Osteoblast (primary cell): ENCODE measurements at regions not wholly inside any gene's neighbourhood (a gene's known extent, or its start where the extent isn't known, plus 50 kb on each side); places are given as distances from the start of the nearest gene placed in this dataset.

Experiments
- DNase-seq: peaks from one replicate; pipeline ENCODE4 v3.0.0; 2011; ENCODE audit warnings: low spot score, mixed read lengths; ENCODE audit not compliant: insufficient read length; ENCODE audit errors: missing footprints
- H2AFZ ChIP-seq: 2 replicates; pipeline ENCODE4 v1.6.0; 2011; ENCODE audit warnings: mild to moderate bottlenecking, low read length
- H3K27ac ChIP-seq: 2 replicates; pipeline ENCODE4 v1.5.1; 2011; ENCODE audit warnings: mild to moderate bottlenecking, low read depth, low read length, moderate library complexity
- H3K27me3 ChIP-seq: 2 replicates; pipeline ENCODE4 v1.6.0; 2012; ENCODE audit warnings: mild to moderate bottlenecking, control low read depth, inconsistent platforms, low read length, moderate library complexity; ENCODE audit not compliant: insufficient read depth
- H3K36me3 ChIP-seq: 2 replicates; pipeline ENCODE4 v1.5.1; 2011; ENCODE audit warnings: mild to moderate bottlenecking, low read length, control low read depth, moderate library complexity; ENCODE audit not compliant: insufficient read depth
- H3K4me1 ChIP-seq: 2 replicates; pipeline ENCODE4 v1.5.1; 2011; ENCODE audit warnings: mild to moderate bottlenecking, low read length, control low read depth, moderate library complexity; ENCODE audit not compliant: insufficient read depth
- H3K4me2 ChIP-seq: 2 replicates; pipeline ENCODE4 v1.6.0; 2011; ENCODE audit warnings: mild to moderate bottlenecking, low read length; ENCODE audit not compliant: insufficient read depth
- H3K4me3 ChIP-seq: fragments of 200-600 bp; sonication (generic); 3 replicates; pipeline ENCODE4 v1.5.1; 2012; ENCODE audit warnings: mild to moderate bottlenecking, low read length, inconsistent platforms; ENCODE audit not compliant: insufficient read depth
- H3K79me2 ChIP-seq: 2 replicates; pipeline ENCODE4 v1.6.0; 2012; ENCODE audit warnings: mild to moderate bottlenecking, low read length, control low read depth, inconsistent platforms; ENCODE audit not compliant: insufficient read depth
- H3K9me3 ChIP-seq: 2 replicates; pipeline ENCODE4 v1.5.1; 2011; ENCODE audit warnings: low read depth, low read length, control low read depth
- H4K20me1 ChIP-seq: 2 replicates; pipeline ENCODE4 v1.6.0; 2012; ENCODE audit warnings: mild to moderate bottlenecking, low read length, control low read depth; ENCODE audit not compliant: insufficient read depth
- TF ChIP-seq, protein P1 (sequence below): IDR thresholded peaks from 2 replicates; pipeline ENCODE4 v1.5.1; 2011; ENCODE audit warnings: mild to moderate bottlenecking, low read depth, low read length, moderate library complexity; ENCODE audit errors: extremely low read depth

DNA sequence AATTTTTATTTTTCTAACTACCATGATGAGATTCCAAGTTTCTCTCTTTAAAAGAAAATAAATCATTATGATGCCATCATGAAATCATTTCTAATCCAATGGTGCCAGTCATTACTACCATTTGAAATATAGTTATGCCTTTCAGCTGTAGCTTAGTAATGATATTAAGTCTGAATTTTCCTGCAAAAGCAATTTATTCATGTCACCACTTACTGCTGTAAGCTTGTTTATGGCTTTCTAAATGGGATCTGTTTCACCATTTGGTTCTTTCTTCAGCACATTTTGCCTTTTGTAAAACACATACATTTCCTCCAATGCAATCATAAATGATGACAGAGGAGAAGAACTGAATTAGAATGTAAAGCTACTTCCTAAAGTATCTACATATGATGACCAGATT, 130.5 kb downstream of the SEM1 start:
- Histone ChIP-seq H3K9me3 (no peaks in the 10 kb centered on the region), H3K4me3 (no peak overlapping the region), H3K4me1 (no peaks in the 10 kb centered on the region), H3K27ac (no peak overlapping the region), H3K79me2 (no peaks in the 10 kb centered on the region), H3K36me3 (no peaks in the 10 kb centered on the region), H3K27me3 (no peaks in the 10 kb centered on the region), H4K20me1 (no peaks in the 10 kb centered on the region), H2AFZ (no peak overlapping the region), H3K4me2 (no peak overlapping the region)
- TF ChIP-seq, protein P1, sequence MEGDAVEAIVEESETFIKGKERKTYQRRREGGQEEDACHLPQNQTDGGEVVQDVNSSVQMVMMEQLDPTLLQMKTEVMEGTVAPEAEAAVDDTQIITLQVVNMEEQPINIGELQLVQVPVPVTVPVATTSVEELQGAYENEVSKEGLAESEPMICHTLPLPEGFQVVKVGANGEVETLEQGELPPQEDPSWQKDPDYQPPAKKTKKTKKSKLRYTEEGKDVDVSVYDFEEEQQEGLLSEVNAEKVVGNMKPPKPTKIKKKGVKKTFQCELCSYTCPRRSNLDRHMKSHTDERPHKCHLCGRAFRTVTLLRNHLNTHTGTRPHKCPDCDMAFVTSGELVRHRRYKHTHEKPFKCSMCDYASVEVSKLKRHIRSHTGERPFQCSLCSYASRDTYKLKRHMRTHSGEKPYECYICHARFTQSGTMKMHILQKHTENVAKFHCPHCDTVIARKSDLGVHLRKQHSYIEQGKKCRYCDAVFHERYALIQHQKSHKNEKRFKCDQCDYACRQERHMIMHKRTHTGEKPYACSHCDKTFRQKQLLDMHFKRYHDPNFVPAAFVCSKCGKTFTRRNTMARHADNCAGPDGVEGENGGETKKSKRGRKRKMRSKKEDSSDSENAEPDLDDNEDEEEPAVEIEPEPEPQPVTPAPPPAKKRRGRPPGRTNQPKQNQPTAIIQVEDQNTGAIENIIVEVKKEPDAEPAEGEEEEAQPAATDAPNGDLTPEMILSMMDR, result no peak
- DNase-seq, result no peak

DNA sequence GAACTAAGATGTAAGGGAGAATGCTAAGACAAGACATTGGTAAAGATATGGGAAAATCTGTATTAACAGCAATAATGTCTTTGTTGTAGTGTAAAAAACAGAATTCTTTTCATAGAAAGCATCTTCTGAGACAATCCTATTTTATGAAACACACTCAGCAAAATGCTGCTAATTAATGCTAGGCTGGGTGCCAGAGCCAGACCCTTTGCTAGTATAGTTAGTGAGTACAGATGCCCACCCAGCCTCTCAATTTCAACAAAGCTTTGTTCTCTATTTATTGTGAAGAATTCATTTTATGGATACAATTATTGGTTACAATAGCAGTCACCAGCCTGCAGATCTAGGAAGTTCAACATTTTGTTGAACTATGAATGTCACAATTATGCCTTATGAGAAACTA, 131.0 kb downstream of the SEM1 start:
- H3K4me2 ChIP-seq, result no peak overlapping the region
- H3K79me2 ChIP-seq, result no peaks in the 10 kb centered on the region
- no peaks in the 10 kb centered on the region for H3K27me3 ChIP-seq
- TF ChIP-seq, protein P1, result no peak
- no peaks in the 10 kb centered on the region for H3K36me3 ChIP-seq
- H3K9me3 ChIP-seq, result no peaks in the 10 kb centered on the region
- H4K20me1 ChIP-seq, result no peaks in the 10 kb centered on the region
- no peak overlapping the region for H2AFZ ChIP-seq
- no peak overlapping the region for H3K27ac ChIP-seq
- peak; percentile 31 for DNase-seq
- H3K4me3 ChIP-seq, result no peak overlapping the region
- H3K4me1 ChIP-seq, result no peaks in the 10 kb centered on the region

DNA sequence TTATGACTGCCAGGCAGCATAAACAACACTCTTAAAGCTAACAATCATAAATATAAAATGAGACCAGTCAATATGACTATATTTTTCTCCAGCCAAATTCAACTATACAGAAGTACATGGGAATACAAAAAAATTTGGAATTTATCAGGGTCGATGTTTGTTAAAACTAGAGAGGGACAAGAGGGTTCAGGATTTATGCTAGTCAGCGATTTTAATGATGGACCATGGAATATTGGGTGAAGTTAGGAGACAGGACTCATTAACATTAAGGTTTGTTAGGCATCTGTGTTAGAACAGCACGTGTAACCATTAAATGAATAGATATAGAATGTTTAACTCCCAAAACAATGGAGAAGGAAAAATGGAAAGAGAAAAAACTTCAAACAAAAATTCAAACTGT, 146.2 kb downstream of the SEM1 start:
- H3K4me3 ChIP-seq, result no peak overlapping the region
- no peaks in the 10 kb centered on the region for H3K9me3 ChIP-seq
- no peak overlapping the region for H3K27ac ChIP-seq
- no peak for DNase-seq
- H3K36me3 ChIP-seq, result no peaks in the 10 kb centered on the region
- H4K20me1 ChIP-seq, result no peaks in the 10 kb centered on the region
- no peak overlapping the region for H3K4me2 ChIP-seq
- no peaks in the 10 kb centered on the region for H3K27me3 ChIP-seq
- H2AFZ ChIP-seq, result no peak overlapping the region
- H3K79me2 ChIP-seq, result no peaks in the 10 kb centered on the region
- no peaks in the 10 kb centered on the region for H3K4me1 ChIP-seq
- TF ChIP-seq, protein P1, result no peak

DNA sequence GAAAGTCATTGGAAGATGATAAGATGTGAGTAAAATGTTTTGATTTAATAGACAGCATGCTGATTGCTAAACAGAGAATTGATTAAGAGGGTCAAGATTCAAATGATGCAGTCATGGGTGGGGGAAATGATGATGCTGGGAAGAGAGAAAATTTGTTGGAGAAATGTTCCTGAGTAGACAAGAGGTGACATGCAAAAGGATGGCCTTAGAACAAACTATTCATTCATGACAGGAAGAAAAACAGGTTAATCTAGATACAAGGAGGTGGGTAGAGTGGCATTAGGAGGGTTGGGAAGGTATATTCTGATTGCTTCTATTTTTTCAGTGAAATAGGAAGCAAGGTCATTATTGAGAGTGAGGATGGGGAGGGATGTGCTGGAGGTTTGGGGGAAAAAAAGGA, 146.7 kb downstream of the SEM1 start:
- DNase-seq, result no peak
- Histone ChIP-seq H3K9me3 (no peaks in the 10 kb centered on the region), H4K20me1 (no peaks in the 10 kb centered on the region), H2AFZ (no peak overlapping the region), H3K27ac (no peak overlapping the region), H3K79me2 (no peaks in the 10 kb centered on the region), H3K36me3 (no peaks in the 10 kb centered on the region), H3K27me3 (no peaks in the 10 kb centered on the region), H3K4me2 (no peak overlapping the region), H3K4me3 (no peak overlapping the region), H3K4me1 (no peaks in the 10 kb centered on the region)
- TF ChIP-seq, protein P1, result no peak
